Stimulated activated CD4-positive, alpha-beta T cell treated with anti-CD3 and anti-CD28 coated beads, Interleukin-4, amount 100 ng/mL, for 4 hours (primary cell): ENCODE measurements at regions not wholly inside any gene's neighbourhood (a gene's known extent, or its start where the extent isn't known, plus 50 kb on each side); places are given as distances from the start of the nearest gene placed in this dataset.

Source experiments
- DNase-seq, 2 experiments: peaks; one replicate each; pipeline ENCODE4 v3.0.0-alpha.2; 2020

DNA sequence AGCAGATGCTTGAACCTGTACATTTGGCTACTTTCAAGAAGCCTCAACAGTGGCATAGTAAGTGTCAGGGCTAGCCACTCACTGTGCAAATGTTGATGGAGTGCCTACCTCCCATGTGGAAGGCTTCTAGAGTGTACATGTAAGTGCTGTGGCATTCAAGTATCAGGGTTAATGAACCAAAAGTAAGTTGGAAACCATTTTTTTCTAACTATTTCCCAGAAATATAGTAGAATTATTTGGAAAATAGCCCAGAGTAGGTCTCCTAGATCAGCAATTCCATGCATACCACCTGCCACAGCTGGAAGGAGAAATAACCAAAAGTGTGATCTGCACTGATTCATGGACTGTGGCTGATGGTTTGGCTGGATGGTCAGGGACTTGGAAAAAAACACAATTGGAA lies 53.3 kb downstream of the FOXD1 start:
- no peak for DNase-seq

DNA sequence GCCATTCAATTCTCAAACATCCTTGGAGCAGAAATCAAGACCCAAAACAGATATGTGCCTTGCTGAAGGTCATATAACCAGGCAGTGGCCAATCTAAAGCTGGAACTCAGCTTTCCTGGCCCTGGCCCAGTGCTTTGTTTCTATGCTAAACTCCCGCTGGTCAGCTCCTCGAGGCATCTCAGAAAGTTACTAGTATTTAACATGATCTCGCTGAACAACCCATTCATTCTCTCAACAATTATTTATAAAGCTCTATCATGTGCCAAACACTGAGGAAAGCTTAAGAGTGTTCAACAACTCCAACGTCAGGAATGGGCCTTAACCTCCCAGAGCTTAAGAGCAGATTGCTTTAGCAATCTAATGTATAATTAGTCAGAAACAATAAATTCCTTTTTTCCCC lies 54.0 kb downstream of the FOXD1 start:
- DNase-seq, result no peak

- no peak for DNase-seq
Observed at GRCh38 chr5:73393611-73394489, 54.7 kb downstream of the FOXD1 start.

DNA sequence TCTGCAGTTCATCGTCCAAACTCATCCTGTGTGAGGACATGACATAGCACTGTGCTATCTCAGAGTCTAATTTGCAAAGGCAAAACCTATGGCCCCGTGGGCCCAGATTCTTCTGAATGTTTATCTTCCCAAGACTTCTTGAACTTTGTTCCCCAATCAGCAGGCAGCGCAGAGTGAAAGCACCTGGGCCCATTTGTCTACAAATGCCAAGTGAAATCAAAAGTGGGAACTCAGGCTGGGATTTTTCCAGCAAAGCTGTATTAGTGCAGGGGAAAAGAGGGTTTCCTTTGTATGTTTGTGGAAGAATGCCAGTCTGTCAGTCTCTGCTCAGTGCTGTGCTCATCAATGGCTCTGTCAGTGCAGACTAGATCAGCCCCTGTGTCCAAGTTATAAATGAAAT lies 55.8 kb downstream of the FOXD1 start:
- no peak for DNase-seq

- no peak for DNase-seq
Observed at GRCh38 chr5:73391441-73391881, 57.1 kb downstream of the FOXD1 start.

DNA sequence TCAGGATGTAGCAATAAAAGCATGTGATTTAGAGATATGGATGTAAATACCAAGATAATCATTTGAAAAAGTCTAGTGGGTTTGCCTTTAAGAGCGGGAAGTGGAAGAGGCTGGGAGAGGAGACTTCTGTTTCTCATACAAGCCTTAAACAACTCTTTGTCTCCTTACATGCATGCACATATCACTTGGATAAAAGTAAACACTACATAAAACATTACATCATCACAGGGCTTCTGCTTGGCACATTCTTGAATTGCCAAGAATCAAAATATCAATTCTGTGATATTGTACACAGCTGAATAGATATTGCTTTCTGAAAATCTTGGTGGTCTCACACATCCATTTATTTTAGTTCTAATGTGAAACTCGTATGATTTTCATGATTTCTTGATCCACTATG lies 57.6 kb downstream of the FOXD1 start:
- no peak for DNase-seq

DNA sequence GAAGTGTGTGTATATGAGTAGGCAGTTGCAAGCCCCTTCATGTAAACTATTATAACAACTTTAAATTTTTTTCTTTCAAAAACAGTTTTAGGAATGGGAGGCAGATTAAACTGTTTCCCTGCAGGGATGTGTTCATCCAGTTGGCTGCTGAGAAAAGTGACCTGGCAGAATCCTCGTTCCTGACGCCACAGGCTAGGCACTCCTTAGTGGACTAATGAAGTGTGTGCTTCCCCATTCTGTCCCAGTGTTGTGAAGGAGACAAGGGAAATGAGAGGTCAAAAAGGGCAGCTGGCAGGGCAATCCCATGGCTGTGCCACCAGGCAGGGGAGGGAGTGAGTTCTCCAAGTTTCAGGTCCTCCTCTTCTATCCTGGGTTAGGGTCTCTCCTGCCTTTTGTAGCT lies 59.8 kb downstream of the FOXD1 start:
- no peak for DNase-seq

DNA sequence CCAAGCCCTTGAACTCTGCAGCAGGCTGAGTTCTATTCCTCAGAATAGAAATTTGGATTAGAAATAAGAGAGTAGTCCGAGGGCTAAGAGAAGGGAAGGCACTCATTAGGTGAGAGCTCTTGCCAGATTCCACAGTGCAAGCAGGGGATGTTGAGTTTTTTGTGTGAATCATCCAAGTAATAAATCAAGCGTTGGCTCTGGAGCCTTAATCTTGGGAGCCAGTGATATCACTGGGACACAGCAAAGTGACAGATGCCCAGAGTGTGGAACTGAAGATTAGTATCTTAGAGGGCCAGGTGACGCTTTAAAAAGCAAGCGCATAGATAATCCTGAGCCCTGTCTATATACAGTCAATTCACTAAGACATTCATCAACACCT lies 60.3 kb downstream of the FOXD1 start:
- no peak for DNase-seq

GRCh38 chr5:73387601-73388305 lies 60.8 kb downstream of the FOXD1 start:
- DNase-seq, result peak in 1 of 2 experiments; percentile 5

- DNase-seq, result no peak
Observed at GRCh38 chr5:73387149-73387591, 61.4 kb downstream of the FOXD1 start.

GRCh38 chr5:73384861-73385260 lies 63.7 kb downstream of the FOXD1 start:
- DNase-seq, result no peak

- DNase-seq, result no peak
Observed at GRCh38 chr5:73382401-73382740, 66.2 kb downstream of the FOXD1 start.

GRCh38 chr5:73381590-73382400 lies 66.8 kb downstream of the FOXD1 start:
- DNase-seq, result no peak

GRCh38 chr5:73380710-73381589 lies 67.6 kb downstream of the FOXD1 start:
- no peak for DNase-seq

DNA sequence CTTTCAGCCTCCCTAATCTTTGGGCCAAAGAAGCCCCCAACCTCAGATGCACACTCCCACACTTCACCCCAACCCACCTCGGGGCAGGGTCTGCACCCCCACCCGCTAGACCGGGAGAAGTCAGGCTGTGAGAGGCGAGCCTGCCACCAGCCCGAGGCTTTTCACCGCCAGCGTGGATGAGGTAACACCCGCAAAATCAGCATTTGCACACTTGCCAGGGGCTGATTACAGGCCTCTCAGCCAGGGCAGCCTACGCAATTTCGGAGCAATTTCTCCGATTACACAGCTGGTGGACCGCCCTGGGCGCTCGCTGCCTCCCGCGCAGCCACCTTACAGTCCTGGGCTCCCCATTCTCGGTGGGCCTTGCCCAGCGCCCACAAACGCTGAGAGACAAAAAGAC lies 68.5 kb downstream of the FOXD1 start:
- DNase-seq, result no peak

GRCh38 chr5:73379435-73379834 lies 69.1 kb downstream of the FOXD1 start:
- no peak for DNase-seq

- DNase-seq, result no peak
Observed at GRCh38 chr5:73378765-73379164, 69.8 kb downstream of the FOXD1 start.

- no peak for DNase-seq
Observed at GRCh38 chr5:73378070-73378469, 70.5 kb downstream of the FOXD1 start.

GRCh38 chr5:73376618-73377170 lies 71.9 kb downstream of the FOXD1 start:
- DNase-seq, result no peak

DNA sequence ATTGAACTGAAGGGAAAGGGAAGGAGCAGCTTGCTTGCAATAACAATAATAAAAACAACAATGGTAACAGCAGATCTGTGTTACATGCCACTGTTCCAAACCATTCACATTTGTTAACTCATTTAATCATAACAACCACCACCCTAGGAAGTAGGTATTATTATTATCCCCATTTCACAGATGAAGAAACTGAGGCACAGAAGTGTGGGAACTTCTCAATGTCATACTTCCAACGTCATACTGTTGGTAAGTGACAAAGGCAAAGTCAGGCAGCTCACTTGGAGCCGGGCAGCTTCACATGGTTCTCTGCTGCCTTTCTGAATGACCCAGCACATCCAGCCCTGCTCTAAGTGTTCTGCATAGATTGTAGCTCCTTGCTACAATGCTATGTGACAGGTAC lies 72.6 kb downstream of the FOXD1 start:
- no peak for DNase-seq

- DNase-seq, result no peak
Observed at GRCh38 chr5:73375191-73375545, 73.4 kb downstream of the FOXD1 start.

DNA sequence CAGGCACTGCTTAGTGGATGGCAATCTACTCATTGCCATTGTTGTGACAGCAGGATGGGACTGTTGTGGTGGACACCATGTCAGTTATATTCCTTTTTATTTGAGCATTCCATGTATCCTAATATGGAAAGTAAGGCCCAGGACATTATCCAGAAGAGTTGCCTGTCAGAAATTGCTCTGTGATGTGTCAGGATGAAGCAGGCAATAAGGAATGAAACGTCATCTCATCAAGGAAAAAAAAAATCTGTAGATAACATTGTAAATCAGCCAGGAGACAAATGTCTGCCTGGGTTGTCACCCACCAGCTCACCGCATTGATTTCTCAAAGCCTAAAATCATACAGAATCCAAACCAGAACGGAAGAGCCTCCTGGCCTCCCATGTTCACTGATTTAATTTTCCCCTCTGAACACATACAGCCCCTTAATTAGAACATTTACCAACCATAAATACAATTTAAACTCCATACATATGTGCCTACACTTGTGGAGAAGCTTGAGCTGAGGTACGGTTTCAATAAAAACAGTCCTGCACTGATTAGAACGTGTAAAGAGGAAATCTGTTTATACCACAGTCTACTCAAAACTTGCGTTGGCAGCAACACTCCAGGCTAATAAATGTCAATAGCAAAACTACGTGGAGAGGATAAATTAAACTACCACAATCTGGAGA lies 73.9 kb downstream of the FOXD1 start:
- no peak for DNase-seq
